ENCODE measurements at regions not wholly inside any gene's neighbourhood (a gene's known extent, or its start where the extent isn't known, plus 50 kb on each side); places are given as distances from the start of the nearest gene placed in this dataset.

- Histone ChIP-seq H3K9ac (ENCODE audit: low read length) (no peak overlapping the region), H3K36me3 (ENCODE audit: control insufficient read depth in 1 of 2, insufficient read depth in 2 of 2, low read length in 2 of 2) (no peaks in the 10 kb centered on the region), H3K9me2 (ENCODE audit: insufficient read depth) (no peaks in the 10 kb centered on the region), H3K4me3 (replicated peaks in 1 of 2; ENCODE audit: low read depth in 1 of 2, low read length in 2 of 2) (no peak overlapping the region), H3K9me3 (ENCODE audit: control insufficient read depth in 1 of 2, insufficient read depth in 1 of 2, low read depth in 1 of 2, low read length in 2 of 2) (peaks cover 0 to 3% of the 10 kb centered on the region in 2 experiments; a peak in 2 of 4 replicates), H2AFZ (ENCODE audit: low read depth, low read length, poor library complexity, severe bottlenecking) (no peak overlapping the region), H3K27me3 (ENCODE audit: insufficient read depth, low read length) (peaks cover 19% of the 10 kb centered on the region), H3K4me2 (ENCODE audit: low read length) (no peak overlapping the region), H3K27ac (ENCODE audit: low read depth, low read length) (no peak overlapping the region), H3K79me2 (ENCODE audit: insufficient read depth, low read length) (no peaks in the 10 kb centered on the region), H4K20me1 (ENCODE audit: insufficient read depth) (no peaks in the 10 kb centered on the region), H3K4me1 (ENCODE audit: control insufficient read depth in 1 of 2, insufficient read depth in 2 of 2, low read length in 2 of 2) (no peaks in the 10 kb centered on the region)
- TF ChIP-seq RAD21 (IDR thresholded peaks at IDR 0.05; ENCODE audit: low read depth) (peak; percentile 45), CTCF (IDR thresholded peaks at IDR 0.05 in 2 of 3, conservative IDR thresholded peaks at IDR 0.05 in 1 of 3; ENCODE audit: borderline replicate concordance in 1 of 3, insufficient read depth in 1 of 3, low read depth in 2 of 3, low read length in 2 of 3) (peak in 2 of 3 experiments; percentile 41 to 43; a peak in 3 of 6 replicates), ZFX (IDR thresholded peaks at IDR 0.05) (no peak)
- peak; percentile 13 for DNase-seq (ENCODE audit: low read depth, low spot score)
- intact Hi-C loops (cut with micrococcal nuclease) = no loop called here
- ChIA-PET CTCF (interaction anchor here (0.6 to 2.1 kb wide), 7 partner anchors 9 to 849 kb away, joined by 3 to 10 read pairs (median 6); no protein-coding TSS in a partner anchor), RAD21 (ENCODE audit: low non-redundant PET in 1 of 2, low total read pairs in 2 of 2, uncharacterized antibody in 2 of 2, unreplicated experiment in 2 of 2) (no interaction called here), POLR2A (no interaction called here)
- ATAC-seq = peak; percentile 60; the same call in 1 of the 2 replicates
- no TSS peak for BruUV-seq (replicated peaks)
These were observed 179.9 kb upstream of the PLET1 start for GRCh38 chr11:112440518-112440917.

GRCh38 chr11:112448168-112448567 is 187.5 kb upstream of the PLET1 start:
- intact Hi-C loops (cut with micrococcal nuclease) = no loop called here
- Histone ChIP-seq H4K20me1 (ENCODE audit: insufficient read depth) (no peaks in the 10 kb centered on the region), H3K9me3 (ENCODE audit: control insufficient read depth in 1 of 2, insufficient read depth in 1 of 2, low read depth in 1 of 2, low read length in 2 of 2) (peaks cover 0 to 3% of the 10 kb centered on the region in 2 experiments; a peak in 1 of 4 replicates), H3K27ac (ENCODE audit: low read depth, low read length) (no peak overlapping the region), H3K79me2 (ENCODE audit: insufficient read depth, low read length) (no peaks in the 10 kb centered on the region), H3K4me1 (ENCODE audit: control insufficient read depth in 1 of 2, insufficient read depth in 2 of 2, low read length in 2 of 2) (no peaks in the 10 kb centered on the region), H3K4me3 (replicated peaks in 1 of 2; ENCODE audit: low read depth in 1 of 2, low read length in 2 of 2) (no peak overlapping the region), H3K27me3 (ENCODE audit: insufficient read depth, low read length) (no peaks in the 10 kb centered on the region), H3K9ac (ENCODE audit: low read length) (no peak overlapping the region), H3K36me3 (ENCODE audit: control insufficient read depth in 1 of 2, insufficient read depth in 2 of 2, low read length in 2 of 2) (no peaks in the 10 kb centered on the region), H2AFZ (ENCODE audit: low read depth, low read length, poor library complexity, severe bottlenecking) (no peak overlapping the region), H3K9me2 (ENCODE audit: insufficient read depth) (no peaks in the 10 kb centered on the region), H3K4me2 (ENCODE audit: low read length) (no peak overlapping the region)
- RAD21 ChIA-PET (ENCODE audit: low non-redundant PET in 1 of 2, low total read pairs in 2 of 2, uncharacterized antibody in 2 of 2, unreplicated experiment in 2 of 2) = no interaction called here
- ATAC-seq (no peak), DNase-seq (ENCODE audit: low read depth, low spot score) (no peak)
- no peak for TF ChIP-seq TCF7L2 (IDR thresholded peaks at IDR 0.05; ENCODE audit: borderline replicate concordance, extremely low read depth, insufficient read depth, insufficient read length)
- TF ChIP-seq CEBPB (IDR thresholded peaks at IDR 0.05; ENCODE audit: low read depth) = no peak
- no peak for TF ChIP-seq POLR2A (IDR thresholded peaks at IDR 0.05; ENCODE audit: borderline replicate concordance, extremely low read depth, insufficient read depth, insufficient read length)
- no peak for TF ChIP-seq EGR1 (IDR thresholded peaks at IDR 0.05; ENCODE audit: low read depth)
- BruUV-seq (replicated peaks) = no TSS peak
- POLR2A ChIA-PET = no interaction called here
- CTCF ChIA-PET = no interaction called here

Measured in HCT116 (cell line).